Gastroesophageal sphincter (tissue), 4 donors: ENCODE measurements at regions not wholly inside any gene's neighbourhood (a gene's known extent, or its start where the extent isn't known, plus 50 kb on each side); places are given as distances from the start of the nearest gene placed in this dataset.

Experiments
- ATAC-seq: fragments of 150-250 bp; one replicate; pipeline ENCODE4 v1.9.1; 2016; ENCODE audit warnings: mild to moderate bottlenecking, moderate library complexity
- H3K27ac ChIP-seq, 4 donors: fragments of 200-600 bp; sonication (generic) in 3 of 4; 1 replicate in 3 of 4; 2 replicates in 1 of 4; pipeline ENCODE4 v1.5.1; 2016 to 2019
- H3K27me3 ChIP-seq: fragments of 200-600 bp; sonication (generic); one replicate; pipeline ENCODE4 v1.5.1; 2019
- H3K36me3 ChIP-seq, 2 donors: fragments of 200-600 bp; sonication (generic); one replicate each; pipeline ENCODE4 v1.5.1; 2019; ENCODE audit warnings: control low read depth in 1 of 2
- H3K4me1 ChIP-seq, 3 donors: fragments of 200-600 bp; sonication (generic); 1 replicate in 2 of 3; 2 replicates in 1 of 3; pipeline ENCODE4 v1.5.1; 2016 to 2019; ENCODE audit warnings: control low read depth in 2 of 3
- H3K4me3 ChIP-seq, 2 donors: fragments of 200-600 bp; sonication (generic); one replicate each; pipeline ENCODE4 v1.5.1; 2019; ENCODE audit warnings: mild to moderate bottlenecking in 1 of 2, moderate library complexity in 1 of 2
- H3K9me3 ChIP-seq, 3 donors: fragments of 200-600 bp; sonication (generic); one replicate each; pipeline ENCODE4 v1.5.1; 2017 to 2019; ENCODE audit warnings: control low read depth in 2 of 3
- CTCF ChIP-seq, 4 experiments: fragments of 200-600 bp in 2 of 4; fragments of 450-650 bp in 2 of 4; sonication (generic) in 1 of 4; IDR thresholded peaks; one replicate each; pipeline ENCODE4 v1.5.1; 2017 to 2019; ENCODE audit warnings: antibody characterized with exemption in 4 of 4, mild to moderate bottlenecking in 2 of 4, moderate library complexity in 2 of 4
- EP300 ChIP-seq: sonication (generic); formaldehyde crosslinking; IDR thresholded peaks from one replicate; pipeline ENCODE4 v1.6.1; 2017; ENCODE audit warnings: antibody characterized with exemption, mild to moderate bottlenecking
- POLR2A ChIP-seq, 2 donors: fragments of 450-650 bp; IDR thresholded peaks; one replicate each; pipeline ENCODE4 v1.6.1; 2017; ENCODE audit warnings: antibody characterized with exemption in 2 of 2, mild to moderate bottlenecking in 2 of 2, moderate library complexity in 1 of 2
- POLR2AphosphoS5 ChIP-seq: sonication (generic); formaldehyde crosslinking; IDR thresholded peaks from one replicate; pipeline ENCODE4 v1.6.1; 2017; ENCODE audit warnings: antibody characterized with exemption
- WGBS, 2 donors: methylation state at CpG; one replicate each; pipeline ENCODE4 v1.1.5; 2018; ENCODE audit warnings: low coverage in 1 of 2; 5-methylcytosine and 5-hydroxymethylcytosine counted together

GRCh38 chr2:198698230-198698629, 759.5 kb downstream of the SATB2 start:
- Histone ChIP-seq H3K4me1 (no peaks in the 10 kb centered on the region), H3K9me3 (no peaks in the 10 kb centered on the region), H3K27me3 (no peaks in the 10 kb centered on the region), H3K27ac (no peak overlapping the region), H3K4me3 (no peak overlapping the region), H3K36me3 (no peaks in the 10 kb centered on the region)
- ATAC-seq = no peak
- TF ChIP-seq POLR2AphosphoS5 (no peak), CTCF (IDR thresholded peaks at IDR 0.05) (no peak), EP300 (no peak), POLR2A (IDR thresholded peaks at IDR 0.05) (no peak)

GRCh38 chr2:198697794-198698193, 759.9 kb downstream of the SATB2 start:
- no peaks in the 10 kb centered on the region for H3K9me3 ChIP-seq
- no peaks in the 10 kb centered on the region for H3K4me1 ChIP-seq
- H3K27me3 ChIP-seq = no peaks in the 10 kb centered on the region
- TF ChIP-seq POLR2AphosphoS5 = no peak
- no peak for TF ChIP-seq EP300
- no peak for TF ChIP-seq CTCF (IDR thresholded peaks at IDR 0.05)
- TF ChIP-seq POLR2A (IDR thresholded peaks at IDR 0.05) = no peak
- no peak overlapping the region for H3K27ac ChIP-seq
- no peak for ATAC-seq
- no peaks in the 10 kb centered on the region for H3K36me3 ChIP-seq
- no peak overlapping the region for H3K4me3 ChIP-seq

- H3K27ac ChIP-seq = no peak overlapping the region
- H3K4me1 ChIP-seq = no peaks in the 10 kb centered on the region
- WGBS, 2 donors = 66 to 77% methylated on average over 2 to 3 of the region's 3 CpGs
- ATAC-seq = no peak
- H3K36me3 ChIP-seq = no peaks in the 10 kb centered on the region
- no peaks in the 10 kb centered on the region for H3K9me3 ChIP-seq
- TF ChIP-seq CTCF (IDR thresholded peaks at IDR 0.05) (no peak), EP300 (no peak), POLR2AphosphoS5 (no peak), POLR2A (IDR thresholded peaks at IDR 0.05) (no peak)
- no peak overlapping the region for H3K4me3 ChIP-seq
- H3K27me3 ChIP-seq = no peaks in the 10 kb centered on the region
Observed at GRCh38 chr2:198697218-198697617, 760.5 kb downstream of the SATB2 start.

- no peak for ATAC-seq
- no peak overlapping the region for H3K27ac ChIP-seq
- TF ChIP-seq CTCF (IDR thresholded peaks at IDR 0.05) (no peak), EP300 (no peak), POLR2AphosphoS5 (no peak), POLR2A (IDR thresholded peaks at IDR 0.05) (no peak)
- no peaks in the 10 kb centered on the region for H3K27me3 ChIP-seq
- no peaks in the 10 kb centered on the region for H3K36me3 ChIP-seq
- no peaks in the 10 kb centered on the region for H3K9me3 ChIP-seq
- H3K4me3 ChIP-seq = no peak overlapping the region
- no peaks in the 10 kb centered on the region for H3K4me1 ChIP-seq
Observed at GRCh38 chr2:198695879-198696278, 761.9 kb downstream of the SATB2 start.

- TF ChIP-seq CTCF (IDR thresholded peaks at IDR 0.05) (no peak), EP300 (no peak), POLR2A (IDR thresholded peaks at IDR 0.05) (no peak), POLR2AphosphoS5 (no peak)
- no peaks in the 10 kb centered on the region for H3K9me3 ChIP-seq
- 48 to 56% methylated on average over 9 of the region's 9 CpGs for WGBS, 2 donors
- ATAC-seq = no peak
- H3K4me1 ChIP-seq = no peaks in the 10 kb centered on the region
- H3K27ac ChIP-seq = no peak overlapping the region
- H3K27me3 ChIP-seq = no peaks in the 10 kb centered on the region
- no peak overlapping the region for H3K4me3 ChIP-seq
- H3K36me3 ChIP-seq = no peaks in the 10 kb centered on the region
Observed at GRCh38 chr2:198692907-198693510, 764.7 kb downstream of the SATB2 start.
